AG04450 (cell line): ENCODE measurements at regions not wholly inside any gene's neighbourhood (a gene's known extent, or its start where the extent isn't known, plus 50 kb on each side); places are given as distances from the start of the nearest gene placed in this dataset.

Experiments used
- CTCF ChIA-PET: fragments of 300-600, 350-600 bp; formaldehyde crosslinking; extraction: SDS; loops from one replicate; lab custom pipeline; 2022; ENCODE audit warnings: antibody characterized with exemption, inconsistent platforms; lab: Charles Lee
- POLR2A ChIA-PET: fragments of 350-600 bp; formaldehyde crosslinking; extraction: SDS; loops from one replicate; lab custom pipeline; 2021; ENCODE audit warnings: antibody characterized with exemption, inconsistent platforms; lab: Yijun Ruan, JAX
- DNase-seq: peaks from one replicate; pipeline ENCODE4 v3.0.0-alpha.2; 2011; ENCODE audit warnings: low read depth, low spot score
- H3K27ac ChIP-seq: one replicate; pipeline ENCODE4 v1.5.1; 2012; ENCODE audit warnings: low read depth, low read length, control low read depth
- H3K27me3 ChIP-seq: one replicate; pipeline ENCODE4 v1.6.0; 2012; ENCODE audit warnings: low read length; ENCODE audit not compliant: control insufficient read depth, insufficient read depth
- H3K4me3 ChIP-seq: 2 replicates; pipeline ENCODE4 v1.5.1; 2011; ENCODE audit warnings: mild to moderate bottlenecking, low read depth, low read length, control low read depth
- H3K9me3 ChIP-seq: 2 replicates; pipeline ENCODE4 v1.5.1; 2012; ENCODE audit warnings: low read length; ENCODE audit not compliant: control insufficient read depth, insufficient read depth
- CTCF ChIP-seq: IDR thresholded peaks from 2 replicates; pipeline ENCODE4 v1.5.1; 2011; ENCODE audit warnings: low read depth, low read length, control low read depth, inconsistent platforms

GRCh38 chr2:217478831-217479455 lies 523.9 kb downstream of the TNS1 start:
- POLR2A ChIA-PET = no interaction called here
- CTCF ChIA-PET = no interaction called here
- H3K9me3 ChIP-seq = no peaks in the 10 kb centered on the region
- H3K4me3 ChIP-seq = no peak overlapping the region
- H3K27ac ChIP-seq = no peak overlapping the region
- no peak for DNase-seq
- no peaks in the 10 kb centered on the region for H3K27me3 ChIP-seq
- no peak for TF ChIP-seq CTCF

- no peak overlapping the region for H3K4me3 ChIP-seq
- TF ChIP-seq CTCF = no peak
- no peaks in the 10 kb centered on the region for H3K9me3 ChIP-seq
- no peak for DNase-seq
- H3K27ac ChIP-seq = no peak overlapping the region
- CTCF ChIA-PET = no interaction called here
- POLR2A ChIA-PET = no interaction called here
- no peaks in the 10 kb centered on the region for H3K27me3 ChIP-seq
Measured at GRCh38 chr2:217477583-217477982, 525.2 kb downstream of the TNS1 start.

- CTCF ChIA-PET = interaction anchor here (1.2 kb wide), 1 partner anchor 35 kb away, joined by 4 read pairs; no protein-coding TSS in a partner anchor
- Histone ChIP-seq H3K27me3 (no peaks in the 10 kb centered on the region), H3K4me3 (no peak overlapping the region), H3K27ac (no peak overlapping the region), H3K9me3 (no peaks in the 10 kb centered on the region)
- POLR2A ChIA-PET = no interaction called here
- no peak for TF ChIP-seq CTCF
- no peak for DNase-seq
Measured at GRCh38 chr2:217475791-217476190, 527.0 kb downstream of the TNS1 start.

DNA sequence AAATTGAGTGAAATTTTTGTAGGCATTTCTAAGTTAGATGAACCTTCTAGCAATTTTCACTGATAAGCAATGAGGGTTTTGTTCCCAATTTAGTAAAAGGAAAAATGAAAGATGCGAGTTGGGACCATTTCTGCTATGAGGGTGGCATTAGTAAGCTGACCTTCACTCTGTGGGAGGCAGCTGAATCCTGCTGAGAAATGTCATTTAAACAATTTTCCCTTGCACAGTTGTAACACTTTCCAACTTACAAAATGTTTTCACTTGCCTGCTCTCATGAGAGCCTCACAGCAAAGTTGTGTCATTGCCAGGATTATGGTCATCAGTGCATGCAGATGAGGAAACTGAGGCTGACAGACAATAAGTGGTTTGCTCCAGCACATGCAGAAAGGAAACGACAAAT lies 527.7 kb downstream of the TNS1 start:
- Histone ChIP-seq H3K4me3 (no peak overlapping the region), H3K27ac (no peak overlapping the region), H3K9me3 (no peaks in the 10 kb centered on the region), H3K27me3 (no peaks in the 10 kb centered on the region)
- TF ChIP-seq CTCF = no peak
- DNase-seq = no peak
- POLR2A ChIA-PET = no interaction called here
- CTCF ChIA-PET = interaction anchor here (1.3 kb wide), 1 partner anchor 39 kb away, joined by 3 read pairs; no protein-coding TSS in a partner anchor

DNA sequence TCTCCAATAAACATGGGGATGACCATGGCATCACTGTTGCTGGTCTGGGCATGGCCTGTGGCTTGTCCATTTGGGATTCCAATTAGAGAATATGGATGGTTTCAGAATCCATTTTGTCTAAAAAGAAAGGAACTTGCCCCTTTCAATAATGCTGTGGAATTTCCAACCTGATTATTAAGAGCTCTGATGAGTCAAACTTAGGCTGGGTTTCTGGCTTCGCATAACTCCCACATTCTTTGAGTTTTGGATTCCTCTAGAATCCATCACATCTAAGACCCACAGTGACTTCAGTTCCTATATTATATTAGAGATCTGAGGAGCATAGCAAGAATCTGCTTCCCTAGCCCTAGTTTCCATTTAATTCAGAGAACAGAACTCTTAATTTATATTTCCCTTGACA lies 531.5 kb downstream of the TNS1 start:
- Histone ChIP-seq H3K4me3 (no peak overlapping the region), H3K27me3 (no peaks in the 10 kb centered on the region), H3K27ac (no peak overlapping the region), H3K9me3 (peaks cover 4% of the 10 kb centered on the region; the same call in 1 of the 2 replicates)
- TF ChIP-seq CTCF = no peak
- POLR2A ChIA-PET = no interaction called here
- CTCF ChIA-PET = no interaction called here
- DNase-seq = peak; percentile 36
